ENCODE measurements at regions not wholly inside any gene's neighbourhood (a gene's known extent, or its start where the extent isn't known, plus 50 kb on each side); places are given as distances from the start of the nearest gene placed in this dataset.

DNA sequence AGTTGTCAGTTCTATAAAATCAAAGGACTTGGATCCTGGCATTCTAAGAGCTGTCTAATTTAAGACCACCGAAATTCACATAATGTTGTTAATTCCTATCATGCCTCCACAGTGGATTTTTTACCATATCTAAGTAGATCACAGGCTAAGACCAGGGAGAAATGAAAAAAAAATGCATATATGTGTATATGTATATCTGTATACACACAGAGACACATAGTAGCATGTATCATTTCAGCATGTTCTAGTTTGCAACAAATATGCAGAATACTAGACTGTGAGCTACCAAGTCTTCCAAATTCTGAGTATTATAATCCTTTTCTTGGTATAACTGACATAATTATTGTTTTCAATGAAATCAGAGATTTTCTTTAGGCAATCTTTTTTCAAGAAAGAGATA lies 267.6 kb upstream of the TSHZ2 start:
- Histone ChIP-seq H3K27me3 (ENCODE audit: low read length) (peaks cover 13% of the 10 kb centered on the region), H3K9me3 (ENCODE audit: low read length) (no peaks in the 10 kb centered on the region; the same call in 1 of the 2 replicates), H3K36me3 (ENCODE audit: low read depth, low read length) (no peaks in the 10 kb centered on the region), H2AFZ (ENCODE audit: low read length) (no peak overlapping the region), H3K4me1 (ENCODE audit: insufficient read depth, low read length) (no peaks in the 10 kb centered on the region), H3K4me2 (ENCODE audit: low read length) (no peak overlapping the region), H3K9ac (ENCODE audit: low read length) (no peak overlapping the region), H3F3A (ENCODE audit: low read length, unreplicated experiment) (no peaks in the 10 kb centered on the region), H3K79me2 (ENCODE audit: low read length) (no peaks in the 10 kb centered on the region), H4K20me1 (ENCODE audit: low read length) (no peaks in the 10 kb centered on the region), H3K27ac (ENCODE audit: low read length) (no peak overlapping the region), H3K4me3 (ENCODE audit: low read length) (no peak overlapping the region), H3K9me2 (replicated peaks; ENCODE audit: low read length) (no peaks in the 10 kb centered on the region)
- intact Hi-C loops (cut with micrococcal nuclease), result no loop called here
- DNase-seq (no peak), ATAC-seq (no peak)
- TF ChIP-seq, protein P1, sequence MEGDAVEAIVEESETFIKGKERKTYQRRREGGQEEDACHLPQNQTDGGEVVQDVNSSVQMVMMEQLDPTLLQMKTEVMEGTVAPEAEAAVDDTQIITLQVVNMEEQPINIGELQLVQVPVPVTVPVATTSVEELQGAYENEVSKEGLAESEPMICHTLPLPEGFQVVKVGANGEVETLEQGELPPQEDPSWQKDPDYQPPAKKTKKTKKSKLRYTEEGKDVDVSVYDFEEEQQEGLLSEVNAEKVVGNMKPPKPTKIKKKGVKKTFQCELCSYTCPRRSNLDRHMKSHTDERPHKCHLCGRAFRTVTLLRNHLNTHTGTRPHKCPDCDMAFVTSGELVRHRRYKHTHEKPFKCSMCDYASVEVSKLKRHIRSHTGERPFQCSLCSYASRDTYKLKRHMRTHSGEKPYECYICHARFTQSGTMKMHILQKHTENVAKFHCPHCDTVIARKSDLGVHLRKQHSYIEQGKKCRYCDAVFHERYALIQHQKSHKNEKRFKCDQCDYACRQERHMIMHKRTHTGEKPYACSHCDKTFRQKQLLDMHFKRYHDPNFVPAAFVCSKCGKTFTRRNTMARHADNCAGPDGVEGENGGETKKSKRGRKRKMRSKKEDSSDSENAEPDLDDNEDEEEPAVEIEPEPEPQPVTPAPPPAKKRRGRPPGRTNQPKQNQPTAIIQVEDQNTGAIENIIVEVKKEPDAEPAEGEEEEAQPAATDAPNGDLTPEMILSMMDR (conservative IDR thresholded peaks at IDR 0.05; ENCODE audit: low read depth, low read length), result no peak
- no peak for TF ChIP-seq EZH2phosphoT487 (IDR thresholded peaks at IDR 0.05; ENCODE audit: borderline replicate concordance, low read length)
- no peak for TF ChIP-seq EZH2 (IDR thresholded peaks at IDR 0.05; ENCODE audit: low read length, unreplicated experiment)
- ChIA-PET POLR2A (ENCODE audit: unreplicated experiment) (no interaction called here), CTCF (no interaction called here)
- BruUV-seq (replicated peaks), result no TSS peak

DNA sequence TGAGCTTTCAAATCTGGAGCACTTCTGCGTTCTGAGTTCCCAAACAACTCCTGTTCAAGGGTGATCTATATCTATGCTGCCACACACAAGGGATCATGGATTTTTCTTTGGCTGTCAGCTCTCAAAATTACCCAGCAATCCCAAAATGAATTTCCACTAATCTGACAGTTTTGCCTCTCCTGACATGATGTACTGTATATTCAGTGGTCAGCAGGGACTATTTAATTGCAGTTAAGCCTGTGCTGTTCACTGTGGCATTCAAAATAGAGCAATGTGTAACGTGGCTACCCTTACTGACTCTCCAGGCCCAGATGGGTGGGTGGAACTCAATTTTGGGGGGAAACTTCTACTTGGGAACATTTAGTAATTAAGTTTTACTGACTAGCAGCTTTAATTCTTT lies 283.8 kb upstream of the TSHZ2 start:
- BruUV-seq (replicated peaks), result no TSS peak
- H3K4me2 ChIP-seq (ENCODE audit: low read length), result no peak overlapping the region
- H4K20me1 ChIP-seq (ENCODE audit: low read length), result no peaks in the 10 kb centered on the region
- no peak overlapping the region for H3K9ac ChIP-seq (ENCODE audit: low read length)
- 0 out of 2 replicates have a peak, but pooled peaks cover 4% of the 10 kb centered on the region for H3K9me3 ChIP-seq (ENCODE audit: low read length)
- DNase-seq (no peak), ATAC-seq (no peak)
- ChIA-PET CTCF (no interaction called here), POLR2A (ENCODE audit: unreplicated experiment) (no interaction called here)
- H3K9me2 ChIP-seq (replicated peaks; ENCODE audit: low read length), result no peaks in the 10 kb centered on the region
- intact Hi-C loops (cut with micrococcal nuclease), result no loop called here
- peaks cover 5% of the 10 kb centered on the region; the same call in 1 of the 2 replicates for H3K27me3 ChIP-seq (ENCODE audit: low read length)
- H3K4me1 ChIP-seq (ENCODE audit: insufficient read depth, low read length), result no peaks in the 10 kb centered on the region
- no peaks in the 10 kb centered on the region for H3K36me3 ChIP-seq (ENCODE audit: low read depth, low read length)
- H3K79me2 ChIP-seq (ENCODE audit: low read length), result no peaks in the 10 kb centered on the region
- TF ChIP-seq EZH2phosphoT487 (IDR thresholded peaks at IDR 0.05; ENCODE audit: borderline replicate concordance, low read length), result no peak
- TF ChIP-seq, protein P1 (conservative IDR thresholded peaks at IDR 0.05; ENCODE audit: low read depth, low read length), result no peak
- TF ChIP-seq EZH2 (IDR thresholded peaks at IDR 0.05; ENCODE audit: low read length, unreplicated experiment), result no peak
- no peak overlapping the region for H3K27ac ChIP-seq (ENCODE audit: low read length)
- no peak overlapping the region for H3K4me3 ChIP-seq (ENCODE audit: low read length)
- no peak overlapping the region for H2AFZ ChIP-seq (ENCODE audit: low read length)
- H3F3A ChIP-seq (ENCODE audit: low read length, unreplicated experiment), result no peaks in the 10 kb centered on the region

DNA sequence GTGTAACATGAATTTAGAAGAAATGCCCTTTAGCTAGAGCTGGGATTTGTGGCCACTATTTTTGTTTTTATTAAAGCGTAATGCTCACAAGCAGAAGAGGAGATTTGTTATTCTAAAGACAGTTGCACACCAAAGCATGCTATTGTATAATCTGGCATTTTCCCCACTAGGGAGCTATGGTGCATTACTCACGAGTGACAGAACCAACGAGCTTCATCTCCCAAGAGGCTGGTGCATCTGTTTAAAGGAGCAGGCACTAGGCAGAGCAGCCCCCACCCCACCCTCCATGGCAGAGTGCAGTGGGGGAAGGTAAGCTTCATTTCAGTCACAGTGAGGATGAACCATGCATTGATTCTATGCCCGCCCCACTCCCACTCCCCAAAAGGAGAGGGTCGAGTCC lies 287.3 kb upstream of the TSHZ2 start:
- H3K4me3 ChIP-seq (ENCODE audit: low read length), result no peak overlapping the region
- POLR2A ChIA-PET (ENCODE audit: unreplicated experiment), result no interaction called here
- no peaks in the 10 kb centered on the region for H3F3A ChIP-seq (ENCODE audit: low read length, unreplicated experiment)
- peaks cover 15% of the 10 kb centered on the region; the same call in 1 of the 2 replicates for H3K9me3 ChIP-seq (ENCODE audit: low read length)
- no peak for TF ChIP-seq EZH2 (IDR thresholded peaks at IDR 0.05; ENCODE audit: low read length, unreplicated experiment)
- TF ChIP-seq, protein P1 (conservative IDR thresholded peaks at IDR 0.05; ENCODE audit: low read depth, low read length), result no peak
- no peaks in the 10 kb centered on the region for H3K9me2 ChIP-seq (replicated peaks; ENCODE audit: low read length)
- no peaks in the 10 kb centered on the region for H3K36me3 ChIP-seq (ENCODE audit: low read depth, low read length)
- no peak overlapping the region for H3K9ac ChIP-seq (ENCODE audit: low read length)
- H3K4me2 ChIP-seq (ENCODE audit: low read length), result no peak overlapping the region
- H2AFZ ChIP-seq (ENCODE audit: low read length), result no peak overlapping the region
- BruUV-seq (replicated peaks), result no TSS peak
- no peaks in the 10 kb centered on the region for H3K4me1 ChIP-seq (ENCODE audit: insufficient read depth, low read length)
- no peak for DNase-seq
- peaks cover 5% of the 10 kb centered on the region; the same call in 1 of the 2 replicates for H3K27me3 ChIP-seq (ENCODE audit: low read length)
- CTCF ChIA-PET, result no interaction called here
- no peaks in the 10 kb centered on the region for H4K20me1 ChIP-seq (ENCODE audit: low read length)
- no peak overlapping the region for H3K27ac ChIP-seq (ENCODE audit: low read length)
- no peaks in the 10 kb centered on the region for H3K79me2 ChIP-seq (ENCODE audit: low read length)
- ATAC-seq, result no peak
- intact Hi-C loops (cut with micrococcal nuclease), result no loop called here
